ENCODE measurements at regions not wholly inside any gene's neighbourhood (a gene's known extent, or its start where the extent isn't known, plus 50 kb on each side); places are given as distances from the start of the nearest gene placed in this dataset.
"Not testable (repeated sequence)": the region's sequence is repeated elsewhere in the genome, so short reads cannot be mapped to it uniquely, and the experiment has no call there.

GRCh38 chr7:104061652-104062051 is 72.2 kb upstream of the RELN start:
- DNase-seq: no peak
- no peak overlapping the region for H2AFZ ChIP-seq (ENCODE audit: low read depth)
- no peak overlapping the region for H3K4me3 ChIP-seq (ENCODE audit: low read depth in 2 of 2, low read length in 1 of 2)
- H3K9me3 ChIP-seq: no peaks in the 10 kb centered on the region
- POLR2A ChIA-PET: no interaction called here
- 0 out of 2 replicates have a peak, but pooled peaks cover 7% of the 10 kb centered on the region for H3K27me3 ChIP-seq (ENCODE audit: insufficient read depth)
- TF ChIP-seq YY1 (IDR thresholded peaks at IDR 0.05; ENCODE audit: low read depth) (no peak), PBX3 (IDR thresholded peaks at IDR 0.05) (no peak), MEF2A (IDR thresholded peaks at IDR 0.05; ENCODE audit: borderline replicate concordance, low read depth) (no peak), CTCF (IDR thresholded peaks at IDR 0.05) (no peak), GABPA (IDR thresholded peaks at IDR 0.05; ENCODE audit: low read depth) (no peak), JUND (IDR thresholded peaks at IDR 0.05) (no peak), USF2 (IDR thresholded peaks at IDR 0.05; ENCODE audit: borderline replicate concordance, low read depth, low read length) (no peak), USF1 (IDR thresholded peaks at IDR 0.05; ENCODE audit: borderline replicate concordance, low read depth) (no peak), REST (IDR thresholded peaks at IDR 0.05; ENCODE audit: low read depth, low read length) (no peak), SIN3A (IDR thresholded peaks at IDR 0.05; ENCODE audit: borderline replicate concordance, low read depth, low read length) (no peak), ZBTB33 (IDR thresholded peaks at IDR 0.05; ENCODE audit: borderline replicate concordance, low read depth) (no peak), POLR2AphosphoS5 (IDR thresholded peaks at IDR 0.05; ENCODE audit: low read depth, low read length) (no peak), FOXM1 (IDR thresholded peaks at IDR 0.05; ENCODE audit: low read depth) (no peak), CHD2 (IDR thresholded peaks at IDR 0.05; ENCODE audit: low read length, partially characterized antibody) (no peak), ELF1 (IDR thresholded peaks at IDR 0.05) (no peak), TCF12 (IDR thresholded peaks at IDR 0.05) (no peak), MAX (IDR thresholded peaks at IDR 0.05; ENCODE audit: low read depth) (no peak), RCOR1 (IDR thresholded peaks at IDR 0.05; ENCODE audit: low read length) (no peak), NFIC (IDR thresholded peaks at IDR 0.05; ENCODE audit: borderline replicate concordance) (no peak), EZH2phosphoT487 (IDR thresholded peaks at IDR 0.05; ENCODE audit: borderline replicate concordance, low read depth) (no peak)
- H3K79me2 ChIP-seq (ENCODE audit: insufficient read depth): no peaks in the 10 kb centered on the region
- H4K20me1 ChIP-seq (ENCODE audit: insufficient read depth): no peaks in the 10 kb centered on the region
- no peak overlapping the region for H3K9ac ChIP-seq
- no peaks in the 10 kb centered on the region for H3K4me1 ChIP-seq (ENCODE audit: control insufficient read depth in 1 of 2, insufficient read depth in 2 of 2, low read depth in 1 of 2, low read length in 1 of 2)
- no peaks in the 10 kb centered on the region for H3K9me2 ChIP-seq
- no peak overlapping the region for H3K4me2 ChIP-seq
- H3F3A ChIP-seq (replicated peaks; ENCODE audit: insufficient read depth): no peaks in the 10 kb centered on the region
- CTCF ChIA-PET: no interaction called here
- no peak overlapping the region for H3K27ac ChIP-seq (ENCODE audit: low read depth in 2 of 2, low read length in 1 of 2)
- no peaks in the 10 kb centered on the region for H3K36me3 ChIP-seq (replicated peaks in 1 of 2; ENCODE audit: control insufficient read depth in 1 of 2, insufficient read depth in 2 of 2, low read length in 1 of 2)

- WGBS (ENCODE audit: low lambda C conversion rate): 39% methylated on average over 8 of the region's 8 CpGs
Observed at GRCh38 chr7:104059837-104060236, 70.4 kb upstream of the RELN start.

More at GRCh38 chr7:104059837-104060236, 70.4 kb upstream of the RELN start:
- H3K27me3 ChIP-seq (ENCODE audit: insufficient read depth); H3K9me3 ChIP-seq; H3K4me3 ChIP-seq (ENCODE audit: low read depth in 2 of 2, low read length in 1 of 2); H3K4me1 ChIP-seq (ENCODE audit: control insufficient read depth in 1 of 2, insufficient read depth in 2 of 2, low read depth in 1 of 2, low read length in 1 of 2); H3F3A ChIP-seq (replicated peaks; ENCODE audit: insufficient read depth); POLR2A ChIA-PET; H2AFZ ChIP-seq (ENCODE audit: low read depth); H3K9ac ChIP-seq; H3K36me3 ChIP-seq (replicated peaks in 1 of 2; ENCODE audit: control insufficient read depth in 1 of 2, insufficient read depth in 2 of 2, low read length in 1 of 2); H3K27ac ChIP-seq (ENCODE audit: low read depth in 2 of 2, low read length in 1 of 2); H4K20me1 ChIP-seq (ENCODE audit: insufficient read depth); H3K4me2 ChIP-seq; DNase-seq; H3K9me2 ChIP-seq; H3K79me2 ChIP-seq (ENCODE audit: insufficient read depth): not testable (repeated sequence)
- CTCF ChIA-PET: interaction anchor here (0.7 to 1.7 kb wide), 2 partner anchors 14 to 18 kb away, joined by 3 to 6 read pairs; no protein-coding TSS in a partner anchor
